IMR-90 (cell line): ENCODE measurements at regions not wholly inside any gene's neighbourhood (a gene's known extent, or its start where the extent isn't known, plus 50 kb on each side); places are given as distances from the start of the nearest gene placed in this dataset.

Source experiments
- ATAC-seq: fragments of 200-7000 bp; cut with Tn5 transposase; 2 replicates; pipeline ENCODE4 v1.9.1; 2020; ENCODE audit warnings: low read depth, mild to moderate bottlenecking, moderate library complexity
- BruUV-seq: library from RNA; stranded (reverse); fragments of 400-500 nt; replicated peaks from 2 replicates; lab custom pipeline; 2021; lab: Mats Ljungman, UMichigan
- CTCF ChIA-PET: fragments of 300-600 bp; formaldehyde crosslinking; extraction: SDS; loops from one replicate; lab custom pipeline; 2021; ENCODE audit warnings: antibody characterized with exemption; lab: Yijun Ruan, JAX
- POLR2A ChIA-PET: fragments of 300-600 bp; sonication (Branson Sonifier 250); formaldehyde crosslinking; loops from one replicate; lab custom pipeline; 2022; ENCODE audit warnings: antibody characterized with exemption; ENCODE audit not compliant: unreplicated experiment; lab: Charles Lee
- DNase-seq: peaks from one replicate; pipeline ENCODE4 v3.0.0; 2013
- H2AFZ ChIP-seq: replicated peaks from 2 replicates; pipeline ENCODE3; 2013; ENCODE audit warnings: low read length, mild to moderate bottlenecking; ENCODE audit not compliant: poor library complexity
- H2AK5ac ChIP-seq: 2 replicates; pipeline ENCODE4 v1.6.1; 2013; ENCODE audit warnings: low read depth, low read length, inconsistent platforms
- H2AK9ac ChIP-seq: replicated peaks from 2 replicates; pipeline ENCODE3; 2013; ENCODE audit warnings: mild to moderate bottlenecking, low read depth, low read length, moderate library complexity; ENCODE audit not compliant: poor library complexity
- H2BK120ac ChIP-seq: 2 replicates; pipeline ENCODE4 v1.6.1; 2013; ENCODE audit warnings: low read depth, low read length, inconsistent platforms
- H2BK15ac ChIP-seq: 3 replicates; pipeline ENCODE4 v1.6.1; 2013; ENCODE audit warnings: low read depth, low read length, inconsistent platforms
- H2BK20ac ChIP-seq: 2 replicates; pipeline ENCODE4 v1.6.1; 2013; ENCODE audit warnings: low read depth, mild to moderate bottlenecking, inconsistent platforms, low read length, moderate library complexity
- H2BK5ac ChIP-seq: 2 replicates; pipeline ENCODE4 v1.6.1; 2013; ENCODE audit warnings: mild to moderate bottlenecking, low read depth, low read length, inconsistent platforms; ENCODE audit not compliant: poor library complexity, severe bottlenecking
- H3K14ac ChIP-seq: replicated peaks from 2 replicates; pipeline ENCODE4 v1.6.1; 2013; ENCODE audit warnings: low read depth, low read length, inconsistent platforms
- H3K18ac ChIP-seq: 2 replicates; pipeline ENCODE4 v1.6.1; 2013; ENCODE audit warnings: low read depth, low read length, control low read depth
- H3K23ac ChIP-seq: 2 replicates; pipeline ENCODE4 v1.6.1; 2013; ENCODE audit warnings: low read depth, low read length, inconsistent platforms
- H3K27ac ChIP-seq: 2 replicates; pipeline ENCODE4 v1.5.1; 2013; ENCODE audit warnings: mild to moderate bottlenecking, control low read depth, low read length; ENCODE audit not compliant: insufficient read depth
- H3K27me3 ChIP-seq: 2 replicates; pipeline ENCODE4 v1.6.1; 2013; ENCODE audit warnings: low read length; ENCODE audit not compliant: control insufficient read depth, insufficient read depth
- H3K36me3 ChIP-seq: 2 replicates; pipeline ENCODE4 v1.6.1; 2013; ENCODE audit warnings: low read length, mixed read lengths; ENCODE audit not compliant: control insufficient read depth, insufficient read depth
- H3K4ac ChIP-seq: 2 replicates; pipeline ENCODE4 v1.6.1; 2013; ENCODE audit warnings: low read depth, low read length, inconsistent platforms
- H3K4me1 ChIP-seq: 2 replicates; pipeline ENCODE4 v1.6.1; 2013; ENCODE audit warnings: low read length, mixed read lengths; ENCODE audit not compliant: control insufficient read depth, insufficient read depth
- H3K4me2 ChIP-seq: 2 replicates; pipeline ENCODE4 v1.6.1; 2013; ENCODE audit warnings: low read depth, mild to moderate bottlenecking, control low read depth, low read length, moderate library complexity
- H3K4me3 ChIP-seq: 2 replicates; pipeline ENCODE4 v1.5.1; 2013; ENCODE audit warnings: low read depth, mild to moderate bottlenecking, control low read depth, low read length, moderate library complexity; ENCODE audit not compliant: insufficient read depth
- H3K56ac ChIP-seq: 2 replicates; pipeline ENCODE4 v1.6.1; 2013; ENCODE audit warnings: low read length, inconsistent platforms; ENCODE audit not compliant: insufficient read depth; ENCODE audit errors: extremely low read depth
- H3K79me1 ChIP-seq, 2 experiments: 2 replicates each; pipeline ENCODE4 v1.6.1; 2013; ENCODE audit warnings: low read length in 2 of 2, inconsistent platforms in 1 of 2, low read depth in 1 of 2
- H3K9ac ChIP-seq: 2 replicates; pipeline ENCODE4 v1.6.1; 2013; ENCODE audit warnings: low read depth, low read length, control low read depth
- H3K9me1 ChIP-seq: 2 replicates; pipeline ENCODE4 v1.6.1; 2013; ENCODE audit warnings: low read length, inconsistent platforms; ENCODE audit not compliant: insufficient read depth
- H3K9me3 ChIP-seq: 2 replicates; pipeline ENCODE4 v1.6.1; 2013; ENCODE audit warnings: low read length; ENCODE audit not compliant: control insufficient read depth, insufficient read depth
- H4K20me1 ChIP-seq: 2 replicates; pipeline ENCODE4 v1.6.1; 2013; ENCODE audit warnings: low read length, inconsistent platforms; ENCODE audit not compliant: insufficient read depth
- H4K5ac ChIP-seq: 2 replicates; pipeline ENCODE4 v1.6.1; 2013; ENCODE audit warnings: mild to moderate bottlenecking, low read depth, low read length, control low read depth
- H4K8ac ChIP-seq, 2 experiments: 2 replicates each; pipeline ENCODE4 v1.6.1; 2013; ENCODE audit warnings: low read depth in 2 of 2, low read length in 2 of 2, control low read depth in 1 of 2, inconsistent platforms in 1 of 2
- H4K91ac ChIP-seq: 2 replicates; pipeline ENCODE4 v1.6.1; 2013; ENCODE audit warnings: low read depth, low read length, inconsistent platforms; ENCODE audit not compliant: insufficient read depth
- CEBPB ChIP-seq: IDR thresholded peaks from 2 replicates; pipeline ENCODE4 v1.6.1; 2012; ENCODE audit warnings: low read depth, low read length, improper control_type of control experiment
- CHD1 ChIP-seq: IDR thresholded peaks from 2 replicates; pipeline ENCODE4 v1.6.1; 2012; ENCODE audit warnings: low read depth, low read length, improper control_type of control experiment
- CTCF ChIP-seq: conservative IDR thresholded peaks from 2 replicates; pipeline ENCODE4 v1.5.1; 2012; ENCODE audit warnings: mild to moderate bottlenecking, low read depth, low read length, improper control_type of control experiment
- ELK1 ChIP-seq: fragments of 150-350 bp; IDR thresholded peaks from 2 replicates; pipeline ENCODE4 v1.6.1; 2016; ENCODE audit warnings: low read depth, mild to moderate bottlenecking, low read length, moderate library complexity, borderline replicate concordance
- MAFK ChIP-seq: IDR thresholded peaks from 2 replicates; pipeline ENCODE4 v1.6.1; 2012; ENCODE audit warnings: low read depth, low read length, improper control_type of control experiment
- MAZ ChIP-seq: IDR thresholded peaks from 2 replicates; pipeline ENCODE4 v1.6.1; 2012; ENCODE audit warnings: low read depth, mild to moderate bottlenecking, low read length, improper control_type of control experiment, moderate library complexity, borderline replicate concordance
- NFE2L2 ChIP-seq: fragments of 150-350 bp; IDR thresholded peaks from 2 replicates; pipeline ENCODE4 v1.6.1; 2016; ENCODE audit warnings: low read depth, mild to moderate bottlenecking, low read length
- POLR2A ChIP-seq: IDR thresholded peaks from 2 replicates; pipeline ENCODE4 v1.6.1; 2012; ENCODE audit warnings: mild to moderate bottlenecking, low read depth, low read length
- RAD21 ChIP-seq: IDR thresholded peaks from 2 replicates; pipeline ENCODE4 v1.6.1; 2012; ENCODE audit warnings: low read length, improper control_type of control experiment
- RCOR1 ChIP-seq: IDR thresholded peaks from 2 replicates; pipeline ENCODE4 v1.6.1; 2012; ENCODE audit warnings: mild to moderate bottlenecking, low read length, improper control_type of control experiment; ENCODE audit not compliant: insufficient replicate concordance
- SMC3 ChIP-seq: fragments of 150-350 bp; IDR thresholded peaks from 2 replicates; pipeline ENCODE4 v1.6.1; 2016; ENCODE audit warnings: low read depth, mild to moderate bottlenecking, antibody characterized with exemption, low read length, moderate library complexity
- WGBS, 2 experiments: methylation state at CpG; one replicate each; pipeline versions ENCODE4 v1.1.5 to v1.1.7; 2013; ENCODE audit warnings: missing lambda C conversion rate in 2 of 2; ENCODE audit not compliant: insufficient read length in 1 of 2; ENCODE audit errors: extremely low coverage in 2 of 2; 5-methylcytosine and 5-hydroxymethylcytosine counted together
- dilution Hi-C: fragments of 300-500 bp; cut with HindIII; formaldehyde crosslinking; loops from one replicate; pipeline ENCODE4 v1.14.3; 2018; ENCODE audit warnings: low sequenced_read_pairs; ENCODE audit not compliant: unreplicated experiment
- in situ Hi-C: fragments of 300-500 bp; cut with MboI; formaldehyde crosslinking; loops from 3 replicates; pipeline ENCODE4 v1.14.3; 2019; ENCODE audit warnings: low sequenced_read_pairs, inconsistent platforms, mixed read lengths
- intact Hi-C: fragments of 100-400 bp; cut with micrococcal nuclease; formaldehyde crosslinking; loops from 2 replicates; pipeline ENCODE4 v1.10.0; 2022

- POLR2A ChIA-PET, result no interaction called here
- no peak overlapping the region for H3K56ac ChIP-seq
Measured at GRCh38 chr17:11140501-11140900, 100.5 kb upstream of the SHISA6 start.

More at GRCh38 chr17:11140501-11140900, 100.5 kb upstream of the SHISA6 start:
- Histone ChIP-seq H4K91ac (no peak overlapping the region), H2BK120ac (no peak overlapping the region), H2AK9ac (no peak overlapping the region), H2BK15ac (no peak overlapping the region), H4K8ac (no peak overlapping the region), H2BK20ac (no peak overlapping the region), H3K27me3 (no peaks in the 10 kb centered on the region), H4K5ac (no peak overlapping the region), H3K9me3 (peaks cover 3% of the 10 kb centered on the region), H3K18ac (no peak overlapping the region), H3K79me1 (no peaks in the 10 kb centered on the region), H3K14ac (no peak overlapping the region), H3K27ac (no peak overlapping the region), H3K36me3 (no peaks in the 10 kb centered on the region), H3K4me2 (no peak overlapping the region), H2BK5ac (no peak overlapping the region), H4K20me1 (no peaks in the 10 kb centered on the region), H3K9ac (no peak overlapping the region), H3K4me3 (no peak overlapping the region), H3K23ac (no peak overlapping the region), H2AK5ac (no peak overlapping the region), H3K4ac (no peak overlapping the region), H3K4me1 (no peaks in the 10 kb centered on the region), H3K9me1 (no peaks in the 10 kb centered on the region), H2AFZ (no peak overlapping the region)
- dilution Hi-C loops (no loop called here), in situ Hi-C loops (no loop called here), intact Hi-C loops (no loop called here)
- CTCF ChIA-PET, result no interaction called here
- BruUV-seq, result no TSS peak
- TF ChIP-seq ELK1 (no peak), POLR2A (no peak), CHD1 (no peak), RCOR1 (no peak), CTCF (no peak), RAD21 (no peak), MAZ (no peak), NFE2L2 (no peak), CEBPB (no peak), MAFK (no peak), SMC3 (no peak)
- DNase-seq (no peak), ATAC-seq (no peak)
- no CpG with 5 or more reads among the region's 4 CpGs for WGBS, 2 experiments
